ENCODE measurements at regions not wholly inside any gene's neighbourhood (a gene's known extent, or its start where the extent isn't known, plus 50 kb on each side); places are given as distances from the start of the nearest gene placed in this dataset.

- DNase-seq: no peak
Measured at GRCh38 chr13:70969321-70969720, 861.1 kb upstream of the KLHL1 start.

- DNase-seq: no peak
Measured at GRCh38 chr13:70967564-70967963, 859.3 kb upstream of the KLHL1 start.

- DNase-seq: no peak
Measured at GRCh38 chr13:70964874-70965273, 856.6 kb upstream of the KLHL1 start.

- no peak for DNase-seq
Measured at GRCh38 chr13:70964124-70964523, 855.9 kb upstream of the KLHL1 start.

GRCh38 chr13:70960841-70961443 lies 852.7 kb upstream of the KLHL1 start:
- no peak for DNase-seq

GRCh38 chr13:70959035-70959775 lies 851.0 kb upstream of the KLHL1 start:
- DNase-seq: no peak

- DNase-seq: no peak
Measured at GRCh38 chr13:70955887-70956286, 847.6 kb upstream of the KLHL1 start.

GRCh38 chr13:70950664-70951063 lies 842.4 kb upstream of the KLHL1 start:
- no peak for DNase-seq

- no peak for DNase-seq
Measured at GRCh38 chr13:70945506-70945905, 837.3 kb upstream of the KLHL1 start.

- DNase-seq: no peak
Measured at GRCh38 chr13:70941454-70941853, 833.2 kb upstream of the KLHL1 start.

- no peak for DNase-seq
Measured at GRCh38 chr13:70938462-70938861, 830.2 kb upstream of the KLHL1 start.

- DNase-seq: no peak
Measured at GRCh38 chr13:70932511-70932910, 824.3 kb upstream of the KLHL1 start.

GRCh38 chr13:70923863-70924752 lies 815.9 kb upstream of the KLHL1 start:
- no peak for DNase-seq

- DNase-seq: no peak
Measured at GRCh38 chr13:70911286-70911685, 803.0 kb upstream of the KLHL1 start.

- DNase-seq: no peak
Measured at GRCh38 chr13:70908795-70909194, 800.5 kb upstream of the KLHL1 start.

- no peak for DNase-seq
Measured at GRCh38 chr13:70905035-70905434, 796.8 kb upstream of the KLHL1 start.

GRCh38 chr13:70896136-70896535 lies 787.9 kb upstream of the KLHL1 start:
- no peak for DNase-seq

- no peak for DNase-seq
Measured at GRCh38 chr13:70895599-70895998, 787.3 kb upstream of the KLHL1 start.

GRCh38 chr13:70894258-70894657 lies 786.0 kb upstream of the KLHL1 start:
- no peak for DNase-seq

GRCh38 chr13:70893832-70894231 lies 785.6 kb upstream of the KLHL1 start:
- DNase-seq: no peak

- no peak for DNase-seq
Measured at GRCh38 chr13:70890289-70890688, 782.0 kb upstream of the KLHL1 start.

GRCh38 chr13:70889163-70889562 lies 780.9 kb upstream of the KLHL1 start:
- no peak for DNase-seq

- no peak for DNase-seq
Measured at GRCh38 chr13:70884196-70884595, 775.9 kb upstream of the KLHL1 start.

GRCh38 chr13:70874636-70875035 lies 766.4 kb upstream of the KLHL1 start:
- no peak for DNase-seq

Measured in GDM1 (cell line).